HG03378 (cell line): ENCODE measurements at regions not wholly inside any gene's neighbourhood (a gene's known extent, or its start where the extent isn't known, plus 50 kb on each side); places are given as distances from the start of the nearest gene placed in this dataset.

ENCODE experiments used
- ATAC-seq: cut with Tn5 transposase; IDR thresholded peaks from one replicate; pipeline ENCODE4 v1.9.1; 2021; ENCODE audit warnings: mild to moderate bottlenecking, moderate library complexity; ENCODE audit not compliant: unreplicated experiment

GRCh38 chr5:161235569-161235968, 311.0 kb downstream of the GABRB2 start:
- ATAC-seq = no peak

GRCh38 chr5:161233553-161233952, 313.0 kb downstream of the GABRB2 start:
- ATAC-seq = no peak

- no peak for ATAC-seq
Observed at GRCh38 chr5:161230221-161230620, 316.3 kb downstream of the GABRB2 start.

DNA sequence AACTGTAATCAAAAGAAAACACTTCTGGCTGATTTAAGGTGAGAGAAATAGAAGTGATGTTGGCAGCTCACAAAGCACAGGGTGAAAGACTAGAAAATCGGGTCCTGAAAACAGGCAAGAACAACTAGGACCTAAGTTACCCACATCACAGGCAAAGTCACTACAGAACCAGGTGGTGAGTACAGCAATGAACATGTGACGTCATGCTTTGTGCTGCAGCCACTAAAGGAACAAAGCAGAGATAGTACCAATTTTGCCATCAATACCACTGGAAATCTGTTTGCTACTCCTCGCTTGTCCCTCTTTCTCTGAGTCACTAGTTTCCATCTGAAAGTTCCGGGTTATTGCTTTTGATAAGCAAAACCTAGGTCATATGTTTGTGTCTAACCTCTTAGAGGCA, 326.7 kb downstream of the GABRB2 start:
- no peak for ATAC-seq

DNA sequence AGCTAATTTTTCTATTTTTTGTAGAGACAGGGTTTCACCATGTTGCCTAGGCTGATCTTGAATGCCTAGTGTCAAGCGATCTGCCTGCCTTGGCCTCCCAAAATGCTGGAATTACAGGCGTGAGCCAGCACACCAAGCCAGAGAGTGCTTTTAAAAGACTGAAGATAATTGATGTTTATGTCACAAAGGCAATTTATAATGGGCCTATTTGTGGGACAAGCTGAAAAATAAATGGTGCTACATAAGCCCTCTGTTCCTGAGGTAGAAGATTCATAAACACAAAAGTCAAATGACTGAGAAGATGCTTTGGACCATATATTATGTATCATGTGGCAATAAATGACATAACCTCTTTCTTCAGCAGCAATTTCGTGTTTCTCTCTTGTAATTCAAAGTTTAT, 329.6 kb downstream of the GABRB2 start:
- ATAC-seq = no peak

DNA sequence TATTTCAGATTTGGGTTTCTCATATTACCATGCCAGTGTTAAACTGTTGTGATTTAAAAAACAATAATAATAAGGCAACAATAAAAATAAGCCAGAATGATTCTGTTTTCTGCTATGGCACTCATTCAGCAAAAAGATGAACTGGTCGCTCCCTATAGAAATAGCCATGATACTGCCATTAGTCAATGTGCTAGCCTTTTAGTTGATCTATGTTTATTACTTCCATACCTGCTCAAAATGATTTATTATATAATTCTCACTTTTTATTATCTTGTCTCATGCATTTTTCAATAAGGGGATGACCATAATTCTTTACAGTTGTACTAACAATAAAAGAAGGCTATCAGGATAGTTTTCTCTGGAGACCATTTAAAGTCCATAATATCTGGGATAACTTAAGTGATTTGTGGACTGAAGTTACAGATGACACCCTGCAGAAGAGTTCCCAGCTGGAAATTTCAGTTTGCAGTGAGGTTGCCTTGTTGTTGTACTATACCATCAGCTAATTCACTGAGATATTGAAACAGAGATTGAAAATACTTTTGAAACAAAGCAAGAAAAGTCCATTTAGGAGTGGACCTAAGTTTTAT, 334.3 kb downstream of the GABRB2 start:
- ATAC-seq = no peak

DNA sequence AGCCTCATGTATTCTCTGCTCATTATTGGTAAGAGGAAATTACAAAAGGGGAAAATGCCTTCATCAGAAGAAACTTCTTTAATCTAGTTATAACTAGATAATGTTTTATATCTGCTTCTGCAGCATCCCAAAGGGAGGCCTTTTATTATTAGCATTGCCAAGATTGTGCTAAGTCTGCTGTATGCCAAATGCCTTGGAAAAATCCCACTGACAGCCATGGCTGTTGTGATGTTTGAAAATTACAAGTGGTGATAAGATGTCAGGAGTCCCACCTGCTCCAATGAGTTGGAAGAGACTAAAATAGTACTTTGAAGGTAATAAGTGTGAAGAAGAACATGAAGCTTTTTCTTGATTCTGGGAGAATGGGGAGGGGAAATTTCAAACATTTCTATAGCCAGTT, 345.0 kb downstream of the GABRB2 start:
- no peak for ATAC-seq

DNA sequence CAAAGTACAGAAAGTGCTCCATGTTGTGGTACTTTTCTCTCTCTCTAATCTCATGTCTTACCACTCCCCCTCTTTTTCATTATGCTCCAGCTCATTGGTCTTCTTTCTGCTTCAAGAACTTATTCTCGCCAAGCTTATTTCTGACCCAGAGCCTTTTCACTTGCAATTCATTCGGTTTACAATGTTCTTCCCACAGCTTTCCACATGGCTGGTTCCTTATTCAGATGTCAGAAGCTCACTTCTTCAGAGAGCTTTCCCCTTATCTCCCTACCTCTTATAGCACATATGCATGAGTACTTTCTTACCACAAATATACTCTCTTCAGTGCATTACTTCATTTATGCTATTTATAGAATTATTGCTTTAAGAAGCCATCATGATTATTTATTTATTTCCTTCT, 338.8 kb upstream of the ATP10B start:
- no peak for ATAC-seq

DNA sequence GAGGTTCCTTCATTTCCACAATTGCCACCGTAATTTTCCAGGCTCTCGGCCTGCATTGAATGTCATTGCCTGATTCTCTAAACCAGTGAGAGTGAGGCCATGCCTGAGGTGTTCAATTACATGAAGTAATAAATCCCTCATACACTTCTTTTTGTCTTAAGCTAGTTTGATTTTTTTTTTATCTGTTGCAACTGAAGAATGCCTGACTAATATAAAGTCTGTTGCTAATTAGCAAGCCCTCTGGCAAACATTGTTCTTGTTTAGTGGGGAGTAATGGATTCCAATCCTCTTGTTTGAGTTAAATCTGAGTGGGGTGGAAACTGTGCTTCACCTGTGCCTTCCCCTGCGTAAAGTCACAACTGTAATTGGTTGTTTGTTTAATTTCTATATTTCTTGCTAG, 338.1 kb upstream of the ATP10B start:
- ATAC-seq = no peak

GRCh38 chr5:161189452-161189851, 337.4 kb upstream of the ATP10B start:
- no peak for ATAC-seq

DNA sequence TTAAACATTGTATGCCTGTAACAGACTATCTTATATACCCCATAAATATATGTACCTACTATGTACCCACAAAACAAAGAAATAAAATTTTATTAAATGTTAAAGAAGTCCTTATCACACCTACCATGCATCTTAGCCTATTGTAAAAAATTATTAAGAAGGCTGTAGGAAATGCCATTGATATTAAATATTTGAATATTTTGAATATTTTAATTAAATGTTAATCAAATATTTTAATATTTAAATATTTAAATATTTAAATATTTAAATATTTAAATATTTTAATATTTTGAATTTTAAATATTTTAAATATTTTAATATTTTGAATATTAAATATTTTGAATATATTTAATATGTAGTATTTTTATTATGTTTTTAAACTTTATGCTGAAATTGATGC, 331.5 kb upstream of the ATP10B start:
- no peak for ATAC-seq

- ATAC-seq = no peak
Observed at GRCh38 chr5:161176221-161176620, 324.2 kb upstream of the ATP10B start.

DNA sequence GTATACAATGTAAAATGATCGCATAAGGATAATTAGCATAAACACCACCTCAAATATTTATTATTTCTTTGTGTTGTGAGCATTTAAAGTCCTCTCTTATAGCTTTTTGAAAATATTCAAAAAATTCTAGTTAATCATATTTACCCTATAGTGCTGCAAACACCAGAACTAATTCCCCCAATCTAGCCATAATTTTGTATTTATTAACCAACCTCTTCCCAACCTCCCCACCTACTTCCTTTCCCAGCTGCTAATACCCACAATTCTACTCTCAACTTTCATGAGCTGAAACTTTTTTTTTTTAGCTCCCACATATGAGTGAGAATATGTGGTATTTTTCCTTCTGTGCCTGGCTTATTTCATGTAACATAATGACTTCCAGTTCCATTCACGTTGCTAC, 317.8 kb upstream of the ATP10B start:
- ATAC-seq = no peak

DNA sequence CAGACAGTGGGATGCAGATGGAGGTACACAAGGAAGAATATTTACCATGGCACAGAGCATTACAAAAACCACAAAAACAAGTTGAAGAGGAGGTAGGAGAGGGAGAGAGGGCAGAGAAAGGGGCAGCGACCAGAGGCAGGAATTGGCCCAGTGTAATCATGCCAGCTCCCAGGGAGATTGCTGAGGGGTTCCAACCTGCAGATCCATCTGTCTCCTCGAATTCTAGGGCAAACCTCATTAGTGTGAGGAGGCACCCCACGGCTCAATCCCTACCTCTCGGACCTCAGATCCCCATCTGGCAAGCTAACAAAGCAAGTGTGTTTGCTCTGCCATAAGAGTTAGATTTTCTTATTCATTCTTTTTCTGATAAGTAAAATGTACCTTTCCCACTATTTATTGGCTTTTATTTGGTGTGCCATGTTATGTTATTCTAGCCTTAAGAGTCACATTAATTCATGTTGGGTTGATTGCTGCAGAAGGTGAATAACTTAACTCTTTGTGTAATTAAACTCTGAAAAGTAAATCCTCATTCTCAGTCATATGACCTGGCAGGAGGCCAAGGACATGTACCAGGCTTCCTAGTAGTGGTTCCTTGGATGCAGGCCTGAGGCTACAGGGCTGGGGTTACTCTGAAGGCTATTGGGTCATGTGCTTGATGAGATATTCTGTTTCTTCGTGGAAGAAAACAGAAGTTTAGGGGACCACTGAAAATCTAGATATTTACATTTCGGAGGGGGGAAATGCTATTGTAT, 315.2 kb upstream of the ATP10B start:
- ATAC-seq = no peak

GRCh38 chr5:161165998-161166660, 314.1 kb upstream of the ATP10B start:
- ATAC-seq = no peak

DNA sequence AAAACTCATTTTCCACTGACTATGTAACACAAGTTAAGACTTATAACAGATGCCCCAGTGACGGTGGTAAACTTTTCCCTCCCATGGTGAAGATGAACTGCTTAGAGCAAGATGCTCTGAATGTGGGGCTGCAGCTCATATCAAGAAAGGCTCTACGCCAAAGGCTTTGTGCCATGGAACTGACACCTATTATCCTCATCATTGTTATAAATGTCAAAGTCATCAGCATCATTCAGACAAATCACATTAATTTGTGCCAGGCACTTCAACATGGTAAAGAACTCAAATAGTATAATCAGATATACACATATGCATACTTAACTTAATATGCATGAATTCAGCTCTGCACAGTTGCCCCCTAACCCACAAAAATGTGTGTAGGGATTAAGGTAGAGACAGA, 305.9 kb upstream of the ATP10B start:
- no peak for ATAC-seq

- ATAC-seq = no peak
Observed at GRCh38 chr5:161155451-161155850, 303.4 kb upstream of the ATP10B start.

GRCh38 chr5:161152415-161152940, 300.5 kb upstream of the ATP10B start:
- ATAC-seq = no peak

GRCh38 chr5:161150441-161150988, 298.5 kb upstream of the ATP10B start:
- no peak for ATAC-seq

- no peak for ATAC-seq
Observed at GRCh38 chr5:161149078-161149477, 297.1 kb upstream of the ATP10B start.

DNA sequence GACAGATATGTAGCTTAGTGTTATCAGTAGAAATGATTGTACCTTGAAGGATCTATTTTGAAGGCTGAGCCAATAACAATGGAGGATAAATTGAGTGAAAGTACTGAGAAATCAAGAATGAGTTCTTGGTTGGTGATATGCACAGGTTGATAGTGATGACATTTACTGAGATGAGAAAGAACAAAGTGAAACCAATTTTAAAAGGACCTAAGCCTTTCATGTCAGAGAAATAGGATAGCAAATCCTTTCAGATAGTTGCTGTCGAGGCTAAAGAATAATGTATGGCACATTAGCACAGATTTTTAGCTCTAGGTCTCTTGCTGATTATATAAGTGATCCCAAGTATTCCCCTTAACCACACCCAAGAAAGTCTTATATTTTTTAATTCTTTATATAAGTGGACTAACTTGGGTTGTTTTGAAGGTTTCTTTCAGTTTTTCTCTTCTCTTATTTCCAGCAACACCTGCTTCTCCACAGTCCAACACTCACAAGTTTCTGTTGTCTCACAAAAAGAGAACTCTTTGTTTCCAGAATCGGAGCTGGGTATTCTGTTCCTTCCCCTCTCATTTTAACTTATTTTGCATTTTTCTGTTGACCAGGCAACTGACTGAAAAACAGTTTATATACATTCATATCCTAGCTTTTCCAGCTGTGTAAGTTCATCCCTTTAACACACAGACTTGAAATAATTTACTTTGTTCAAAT, 286.9 kb upstream of the ATP10B start:
- ATAC-seq = no peak
